NCI-H2081 treated with DMSO at 0.1 percent for 48 hours (cell line): ENCODE measurements at regions not wholly inside any gene's neighbourhood (a gene's known extent, or its start where the extent isn't known, plus 50 kb on each side); places are given as distances from the start of the nearest gene placed in this dataset.

Source experiments
- DNase-seq: peaks from one replicate; lab custom pipeline; 2025; lab: John Stamatoyannopoulos, UW

DNA sequence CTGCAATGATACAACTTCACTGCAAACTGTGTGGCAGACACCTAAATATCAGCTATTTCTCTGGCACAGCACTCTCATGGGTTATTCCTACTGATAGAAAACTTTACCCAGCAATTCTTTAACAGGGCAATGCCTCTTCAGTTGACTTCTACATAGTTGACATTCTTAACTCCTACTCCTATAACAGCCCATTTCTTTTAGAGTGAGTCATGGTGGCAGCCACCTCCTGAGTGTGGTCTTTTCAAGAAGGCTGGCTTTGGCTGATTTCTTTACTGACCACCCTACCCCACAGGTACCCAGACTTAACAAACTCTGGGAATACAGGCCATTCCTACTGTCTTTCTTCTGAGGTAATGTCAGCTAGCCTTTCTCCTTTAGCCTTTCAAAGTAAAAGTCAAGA, 805.8 kb upstream of the ADGRL2 start:
- no peak for DNase-seq

DNA sequence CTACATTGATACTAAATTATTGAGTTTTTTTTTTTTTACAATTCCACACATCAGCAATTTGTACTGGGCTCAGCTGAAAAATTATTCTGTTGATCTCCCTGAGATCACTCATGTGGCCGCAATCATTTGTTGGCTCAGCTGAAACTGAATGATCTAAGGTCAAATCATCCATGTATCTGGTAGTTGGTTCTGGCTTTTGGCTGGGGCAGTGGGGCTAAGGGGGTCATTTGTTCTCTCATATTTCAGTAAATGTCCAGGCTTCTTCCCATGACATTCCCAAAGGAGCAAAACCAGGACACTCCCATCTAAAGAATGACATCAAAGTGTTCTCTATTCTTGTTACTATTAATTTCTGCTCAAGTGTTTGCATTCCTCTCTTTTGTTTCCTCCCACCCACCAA, 806.7 kb upstream of the ADGRL2 start:
- DNase-seq = no peak

DNA sequence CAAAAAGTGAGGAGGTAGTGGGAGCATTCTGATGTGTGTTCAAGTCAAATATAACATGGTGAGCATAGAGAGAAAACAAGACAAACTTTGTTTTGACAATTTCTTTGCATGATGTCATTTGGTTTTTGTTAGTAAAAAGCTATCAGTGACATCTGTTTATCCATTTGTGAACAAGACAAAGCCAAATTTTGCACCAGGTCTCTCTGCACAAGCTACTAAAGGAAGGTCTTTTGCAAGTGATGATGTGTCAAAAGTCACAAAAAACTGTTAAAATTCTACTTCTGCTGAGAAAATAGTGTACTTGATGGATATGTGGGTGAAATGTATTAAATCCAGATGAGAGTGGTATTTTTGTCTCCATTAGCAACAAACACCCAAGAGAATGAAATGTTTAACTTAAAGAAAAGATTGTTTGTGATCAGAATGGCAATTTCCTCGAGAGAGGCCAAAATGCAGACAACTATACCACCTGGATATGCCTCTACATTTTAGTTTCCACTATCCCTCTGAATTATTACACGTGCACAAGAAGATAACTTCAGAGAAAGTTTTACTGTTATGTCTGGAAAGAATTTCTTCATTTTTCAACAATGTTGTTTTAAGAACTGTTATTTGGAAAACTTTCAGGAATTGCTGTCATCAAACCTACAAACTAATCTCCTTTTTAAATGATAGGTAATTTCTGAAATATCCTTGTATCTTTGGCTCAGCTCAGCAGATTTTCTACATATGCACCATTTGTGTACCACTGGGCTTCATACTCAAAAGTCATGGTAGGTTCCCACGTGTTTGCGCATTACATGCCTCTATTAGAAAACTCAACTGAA, 807.4 kb upstream of the ADGRL2 start:
- no peak for DNase-seq

DNA sequence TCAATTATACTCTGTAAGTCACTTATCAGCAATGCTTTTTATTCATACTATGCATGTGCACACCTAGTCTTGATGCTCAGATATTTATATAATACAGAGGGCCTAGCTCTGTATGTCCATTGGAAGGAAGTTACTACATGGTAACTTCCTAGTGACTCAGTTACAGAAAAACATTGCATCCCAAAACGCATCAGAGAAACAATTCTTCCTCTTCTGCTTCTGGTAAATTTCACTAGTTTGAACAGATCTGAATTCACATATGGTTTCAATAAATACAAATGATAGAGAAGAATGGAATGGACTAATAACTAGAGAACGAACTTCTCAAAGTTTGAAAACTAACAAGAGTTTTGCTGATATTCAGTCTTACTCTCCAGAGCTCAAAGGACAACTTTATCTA, 811.3 kb upstream of the ADGRL2 start:
- DNase-seq = no peak

DNA sequence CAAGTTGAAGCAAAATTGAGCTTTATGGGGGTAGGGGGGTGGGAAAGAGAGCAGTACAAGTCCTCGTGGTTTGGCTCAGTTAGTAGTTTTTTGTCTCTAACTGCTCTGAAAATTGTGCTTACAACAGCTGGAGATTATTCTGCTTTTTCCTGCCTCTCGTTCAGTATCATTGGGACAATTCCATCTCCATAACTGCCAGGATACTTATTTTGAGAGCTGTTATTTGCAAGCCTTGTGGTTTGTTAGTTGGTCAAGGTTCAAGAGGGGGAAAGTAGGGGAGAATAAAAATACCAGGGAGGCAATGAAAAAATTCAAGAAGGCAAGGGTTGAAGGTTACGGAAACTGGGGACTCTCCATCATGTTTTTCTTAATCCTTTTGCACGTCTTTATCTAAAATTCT, 811.8 kb upstream of the ADGRL2 start:
- no peak for DNase-seq

DNA sequence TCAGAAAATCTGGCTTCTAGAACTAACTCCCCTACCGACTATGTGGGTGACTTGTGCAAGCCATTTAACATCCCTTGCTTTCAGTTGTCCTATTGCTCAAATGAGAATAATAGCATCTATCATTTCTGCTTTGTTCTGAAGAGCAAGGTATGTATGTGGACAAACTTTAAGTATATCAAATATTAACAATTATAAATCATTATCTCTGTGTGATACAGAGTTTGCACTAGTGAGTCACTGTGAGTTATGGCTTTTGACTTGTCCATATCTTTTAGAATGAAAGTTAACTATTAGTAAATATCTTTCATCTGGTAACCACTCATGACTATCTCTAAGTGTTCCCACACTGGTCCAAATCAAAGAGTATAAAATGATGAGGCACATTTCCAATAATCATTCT, 812.9 kb upstream of the ADGRL2 start:
- no peak for DNase-seq

DNA sequence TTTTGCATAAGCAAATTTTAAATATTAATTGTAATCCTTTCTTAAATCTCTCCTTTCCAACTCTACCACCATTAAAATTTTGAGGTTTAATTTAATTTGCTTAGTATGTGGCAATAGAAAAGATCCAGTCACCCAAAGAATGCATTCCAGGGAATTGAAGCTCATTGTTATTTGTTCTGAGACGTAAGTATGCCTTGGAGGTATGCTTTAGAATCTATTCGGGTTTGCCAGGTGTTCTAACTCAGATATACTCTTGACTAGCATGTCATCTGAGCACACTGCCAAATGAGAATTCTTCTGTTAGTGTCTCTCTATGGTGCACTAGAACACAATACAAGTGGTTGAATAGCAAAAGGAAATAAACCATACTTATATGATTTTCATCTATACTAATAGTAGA, 813.6 kb upstream of the ADGRL2 start:
- DNase-seq = no peak

DNA sequence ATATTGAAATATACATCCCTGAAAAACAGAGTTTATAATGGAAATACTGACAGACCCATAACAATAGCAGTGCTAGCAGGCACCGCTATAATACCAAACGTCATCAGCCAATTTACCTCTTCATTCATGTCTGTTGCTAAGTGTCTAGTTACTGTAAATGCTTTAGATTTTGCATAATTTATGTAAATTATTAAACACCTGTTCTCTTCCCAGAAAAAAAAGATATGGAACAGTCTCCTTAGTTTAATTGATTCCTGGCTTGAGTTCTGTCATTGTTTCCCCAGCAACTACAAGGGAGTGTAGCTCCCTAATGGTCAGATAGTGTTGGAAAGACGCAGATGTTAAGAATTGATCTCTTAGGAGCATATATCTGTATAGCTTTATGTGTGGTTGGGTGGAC, 817.9 kb upstream of the ADGRL2 start:
- DNase-seq = no peak

DNA sequence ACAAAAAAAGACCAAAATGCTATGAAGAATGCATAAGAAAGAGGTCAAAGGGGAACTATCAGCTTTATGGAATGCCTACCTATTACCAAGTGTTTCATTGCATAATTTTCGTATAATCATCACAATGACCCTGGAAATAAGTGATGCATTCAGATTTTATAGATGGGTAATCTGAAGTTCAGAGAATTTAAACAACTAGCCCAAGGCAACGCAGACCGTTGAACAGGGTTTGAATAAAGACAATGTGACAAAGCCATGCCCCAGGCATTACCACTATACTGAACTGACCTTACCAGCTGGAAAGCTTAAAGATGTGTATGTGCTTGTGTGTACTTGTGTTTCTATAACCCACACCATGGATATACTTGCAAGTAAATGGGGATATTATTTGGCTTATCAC, 827.6 kb upstream of the ADGRL2 start:
- no peak for DNase-seq

DNA sequence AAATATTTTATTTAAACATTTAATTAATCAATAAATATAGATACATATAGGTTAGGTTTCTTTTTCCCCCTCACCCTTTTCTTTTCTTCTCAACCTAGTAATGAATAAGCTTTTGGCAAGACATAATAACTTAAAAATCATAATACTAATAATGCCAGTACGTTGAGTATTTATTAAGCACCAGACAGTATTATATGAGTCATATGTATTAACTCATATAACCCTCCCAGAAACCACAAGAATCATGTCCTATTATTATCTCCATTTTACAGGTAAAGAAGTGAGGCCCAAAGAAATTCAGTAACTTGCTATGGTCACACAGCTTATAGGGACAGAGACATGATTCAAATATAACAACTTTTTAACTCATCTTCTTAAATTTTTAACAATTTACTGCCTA, 834.5 kb upstream of the ADGRL2 start:
- DNase-seq = no peak

DNA sequence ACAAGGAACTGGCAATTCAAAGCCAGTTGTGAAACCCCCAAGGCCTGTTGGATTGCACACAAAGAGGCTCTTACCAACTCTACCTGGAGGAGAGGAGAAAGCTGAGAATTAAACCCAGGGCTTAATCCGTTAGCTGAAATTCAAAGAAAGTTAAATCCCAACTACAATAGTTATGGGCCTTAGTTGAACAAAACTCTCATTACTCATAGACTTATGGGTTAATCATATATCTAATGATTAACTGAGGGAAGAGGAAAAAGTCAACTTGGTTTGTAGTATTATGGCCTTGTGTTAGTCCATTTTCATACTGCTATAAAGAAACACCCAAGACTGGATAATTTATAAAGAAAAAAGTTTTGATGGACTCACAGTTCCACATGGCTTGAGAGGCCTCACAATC, 838.2 kb upstream of the ADGRL2 start:
- no peak for DNase-seq

DNA sequence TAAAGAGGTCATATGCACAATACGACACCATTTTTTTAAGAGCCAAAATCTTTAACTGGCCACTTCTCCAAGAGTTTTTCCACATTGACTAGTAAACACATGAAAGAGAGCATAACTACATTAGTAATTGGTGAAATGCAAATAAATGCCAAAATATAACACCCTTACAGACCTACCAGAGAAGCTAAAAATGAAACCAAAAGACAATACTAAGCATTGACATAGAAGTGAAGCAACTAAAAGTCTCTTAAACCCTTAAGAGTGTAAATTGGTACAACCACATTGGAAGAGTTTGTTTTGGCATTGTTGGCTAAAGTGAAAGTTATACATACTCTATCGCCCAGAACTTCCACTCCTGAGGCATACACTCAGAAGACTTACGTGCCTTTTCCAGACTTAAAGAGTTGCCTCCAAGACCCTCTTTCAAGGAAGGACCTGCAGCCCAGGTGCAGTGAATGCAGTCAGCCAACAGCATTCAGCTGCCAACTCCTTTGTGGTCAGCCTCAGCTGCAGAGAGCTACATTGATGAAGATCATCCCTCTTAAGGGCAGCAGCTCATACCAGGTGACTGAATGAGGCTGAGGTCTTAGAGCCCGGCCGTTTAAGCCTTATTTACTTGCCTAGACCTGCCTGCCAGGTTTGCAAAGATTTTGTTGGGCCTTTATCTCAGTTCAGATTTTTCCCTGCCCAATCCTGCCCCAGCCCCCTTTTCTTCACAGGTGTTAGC, 839.1 kb upstream of the ADGRL2 start:
- no peak for DNase-seq

DNA sequence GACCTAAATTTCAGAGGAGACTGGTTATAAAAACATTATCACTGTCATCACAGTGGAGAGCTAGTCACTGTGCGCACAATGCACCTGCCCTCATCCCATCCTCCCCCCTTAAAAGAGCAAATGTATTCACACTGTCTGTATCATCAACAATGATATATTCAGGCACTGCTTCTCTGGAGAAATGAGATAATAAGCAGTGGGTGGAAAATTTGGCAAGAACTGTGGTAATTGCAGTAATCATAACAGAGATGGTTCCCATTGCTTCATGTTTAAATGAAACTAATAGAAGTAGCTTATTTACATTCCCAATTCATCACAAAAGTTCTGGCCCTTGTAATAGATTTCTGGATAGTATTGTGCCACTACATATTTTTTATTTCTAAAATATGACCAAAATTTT, 867.4 kb upstream of the ADGRL2 start:
- no peak for DNase-seq

DNA sequence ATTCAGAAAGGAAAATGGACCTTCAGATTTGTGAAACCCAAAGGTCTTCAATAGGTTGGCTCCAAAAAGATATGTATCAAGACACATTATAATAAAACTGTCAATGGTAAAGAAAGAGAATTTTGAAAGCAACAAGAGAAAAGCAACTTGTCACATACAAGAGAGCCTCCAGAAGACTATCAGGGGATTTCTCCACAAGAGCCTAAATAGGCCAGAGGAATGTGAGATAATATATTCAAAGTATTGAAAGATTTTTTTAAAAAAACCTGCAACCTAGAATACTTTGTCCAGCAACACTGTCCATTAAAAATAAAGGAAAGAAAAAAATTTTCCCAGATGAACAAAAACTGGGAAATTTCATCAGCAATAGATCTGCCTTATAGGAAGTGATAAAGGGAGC, 869.6 kb upstream of the ADGRL2 start:
- no peak for DNase-seq

DNA sequence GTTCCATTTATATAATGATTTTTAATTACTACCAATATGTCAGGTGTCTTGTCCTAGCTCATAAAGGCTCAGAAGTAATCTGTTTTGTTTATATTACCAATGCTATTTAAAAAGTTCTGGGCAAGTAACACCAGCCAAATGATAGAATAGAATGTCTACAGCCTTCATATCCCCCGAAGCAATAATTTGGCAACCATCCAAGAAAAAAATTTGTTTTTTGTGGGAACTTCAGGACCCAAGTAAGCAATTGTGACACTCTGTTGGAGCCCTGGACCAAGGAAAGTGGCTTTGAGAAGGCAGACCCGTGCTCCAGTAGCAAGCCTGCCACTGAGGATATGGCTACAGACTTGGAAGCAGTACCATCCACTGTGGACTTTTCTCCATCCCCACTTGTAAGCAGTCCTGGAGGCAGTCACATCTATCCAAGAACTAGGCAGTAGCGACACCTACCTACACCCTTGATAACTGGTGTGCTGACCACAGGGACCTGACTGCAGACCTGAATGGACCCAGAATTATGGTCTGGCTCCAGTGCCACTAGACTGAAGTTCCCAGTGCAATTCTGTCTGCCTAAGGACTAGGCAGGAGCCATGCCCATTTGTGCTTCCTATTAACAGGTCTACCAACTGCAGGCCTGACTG, 870.7 kb upstream of the ADGRL2 start:
- DNase-seq = no peak

DNA sequence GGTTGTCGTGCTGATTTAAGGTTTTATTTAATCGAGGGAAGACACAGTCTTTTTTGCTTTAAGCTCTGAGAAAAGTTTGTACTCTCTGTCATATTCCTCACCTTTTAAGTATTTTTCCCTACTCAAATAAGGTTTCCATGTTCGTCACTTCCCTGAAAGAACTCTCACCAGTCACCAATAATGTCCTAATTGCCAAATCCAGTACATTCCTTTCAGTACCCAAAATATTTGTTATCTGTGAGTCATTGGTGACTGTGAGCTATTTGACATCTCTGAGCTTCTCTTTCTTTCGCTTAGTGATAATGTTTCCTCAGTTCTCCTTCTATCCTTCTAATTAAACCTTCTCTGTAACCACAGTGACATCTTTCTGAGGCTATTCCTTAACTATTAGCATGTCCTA, 874.2 kb upstream of the ADGRL2 start:
- DNase-seq = no peak

DNA sequence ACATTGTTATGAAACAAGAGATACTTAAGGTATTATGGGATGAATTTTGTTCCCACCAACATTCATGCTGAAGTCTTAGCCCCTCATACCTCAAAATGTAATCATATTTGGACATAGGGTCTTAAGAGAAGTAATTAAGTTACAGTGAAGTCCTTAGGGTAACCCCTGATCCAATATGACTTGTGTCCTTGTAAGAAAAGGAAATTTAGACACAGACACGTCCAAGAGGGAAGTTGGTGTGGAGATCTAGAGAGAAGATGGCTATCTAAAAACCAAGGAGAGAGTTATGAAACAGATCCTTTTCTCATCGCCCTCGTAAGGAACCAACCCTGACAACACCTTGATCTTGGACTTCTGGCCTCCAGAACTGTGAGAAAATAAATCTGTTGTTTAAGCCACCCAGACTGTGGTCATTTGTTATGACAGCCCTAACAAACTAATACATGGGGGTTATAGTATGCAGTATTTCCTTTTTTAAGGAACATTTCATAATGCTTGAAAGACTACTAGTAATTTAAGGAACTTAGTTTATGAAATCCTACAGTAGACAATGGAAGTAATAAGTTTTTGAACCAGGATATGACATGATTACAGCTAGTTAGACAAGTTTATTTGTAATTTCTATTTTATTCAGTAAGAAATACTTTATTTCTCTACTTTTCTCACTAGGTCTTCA, 875.5 kb upstream of the ADGRL2 start:
- DNase-seq = no peak

DNA sequence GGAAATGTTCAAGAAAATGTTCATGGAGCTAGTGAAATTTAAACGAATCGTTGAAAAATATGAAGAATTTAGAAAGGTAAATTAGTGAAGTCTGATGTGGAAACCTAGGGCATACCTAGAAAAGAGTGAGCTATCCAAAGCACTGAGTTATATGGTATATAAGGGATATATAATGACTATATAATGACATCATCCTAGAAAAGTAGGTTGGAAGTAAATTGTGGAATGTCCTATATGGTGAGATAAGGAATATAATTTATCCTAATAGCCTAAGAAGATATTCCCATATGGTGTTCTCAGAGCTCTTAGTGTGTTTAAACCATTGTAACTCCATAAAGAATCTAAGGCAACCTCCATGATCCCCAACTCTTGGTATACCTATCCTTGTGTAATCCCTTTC, 876.4 kb upstream of the ADGRL2 start:
- DNase-seq = no peak

DNA sequence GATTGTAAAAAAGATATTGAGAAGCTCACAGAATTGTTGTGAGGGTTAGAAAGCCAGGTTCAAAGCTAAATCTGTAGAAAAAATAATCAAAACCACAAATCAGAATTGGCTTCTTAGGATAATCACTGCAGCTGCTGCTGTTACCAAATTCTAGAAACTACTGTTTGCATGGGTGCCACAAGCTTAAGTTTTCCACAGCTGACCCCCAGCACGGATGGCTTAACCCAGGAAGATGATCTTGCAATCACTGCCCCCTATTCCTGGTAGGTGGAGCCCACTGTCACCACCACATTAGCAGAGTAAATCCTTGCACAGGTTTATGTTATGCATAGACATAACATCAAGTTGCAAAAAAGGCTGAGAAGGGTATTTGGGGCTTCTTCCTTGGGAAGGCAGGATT, 877.8 kb upstream of the ADGRL2 start:
- DNase-seq = no peak

DNA sequence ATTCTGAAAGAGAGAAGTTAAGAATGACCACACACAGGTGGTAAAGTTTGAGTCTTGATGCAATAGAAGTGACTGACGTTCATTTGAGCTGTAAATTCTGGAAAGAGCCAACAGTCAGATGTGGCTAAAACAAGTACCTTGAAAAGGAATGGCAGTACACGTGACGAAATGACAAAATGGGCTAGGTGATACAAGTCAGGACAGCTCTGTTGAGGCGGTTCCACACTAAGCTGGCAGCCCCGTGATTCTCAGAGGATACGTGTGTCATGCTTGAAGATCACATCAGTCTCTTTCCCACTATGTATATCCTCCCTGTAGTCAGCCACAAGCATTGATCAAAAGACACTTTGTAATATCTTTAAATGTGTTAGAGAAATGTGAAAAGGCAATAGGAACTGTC, 881.3 kb upstream of the ADGRL2 start:
- no peak for DNase-seq

DNA sequence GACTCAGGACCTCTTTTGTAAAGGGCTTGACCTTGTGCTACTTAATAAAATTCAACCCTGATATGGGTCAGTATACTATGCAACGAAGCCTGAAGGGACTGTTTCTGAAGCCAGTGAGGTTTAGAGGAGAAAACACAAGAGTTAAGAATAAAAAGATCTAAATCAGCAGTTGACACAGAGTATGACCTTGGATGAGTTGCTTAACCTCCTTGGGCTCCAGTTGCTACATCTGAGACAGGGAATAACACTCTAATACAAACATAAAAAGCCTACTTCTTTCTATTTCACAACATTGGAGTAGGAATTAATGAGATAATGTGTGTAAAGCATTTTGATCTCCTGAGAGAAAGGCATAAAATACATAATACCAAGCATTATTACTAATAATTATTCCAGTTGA, 882.4 kb upstream of the ADGRL2 start:
- DNase-seq = no peak

DNA sequence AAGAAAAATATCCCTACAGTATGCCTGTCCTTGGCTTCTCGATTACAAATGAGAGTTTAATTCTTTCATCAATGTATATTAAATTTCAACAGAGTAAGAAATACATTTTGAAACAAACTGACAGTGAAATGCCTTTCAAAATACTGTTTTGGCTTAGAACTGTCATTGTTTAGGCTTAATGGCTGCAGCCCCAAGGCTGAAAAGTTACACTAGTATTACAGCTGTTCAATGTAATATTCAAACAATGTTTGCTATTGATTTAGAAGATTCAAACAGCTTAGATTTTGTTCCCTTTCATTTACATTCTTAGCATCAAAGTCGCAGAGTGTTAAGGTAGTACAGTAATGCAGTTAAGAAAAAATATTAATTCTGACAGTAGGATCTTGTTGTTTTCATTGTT, 882.9 kb upstream of the ADGRL2 start:
- no peak for DNase-seq

DNA sequence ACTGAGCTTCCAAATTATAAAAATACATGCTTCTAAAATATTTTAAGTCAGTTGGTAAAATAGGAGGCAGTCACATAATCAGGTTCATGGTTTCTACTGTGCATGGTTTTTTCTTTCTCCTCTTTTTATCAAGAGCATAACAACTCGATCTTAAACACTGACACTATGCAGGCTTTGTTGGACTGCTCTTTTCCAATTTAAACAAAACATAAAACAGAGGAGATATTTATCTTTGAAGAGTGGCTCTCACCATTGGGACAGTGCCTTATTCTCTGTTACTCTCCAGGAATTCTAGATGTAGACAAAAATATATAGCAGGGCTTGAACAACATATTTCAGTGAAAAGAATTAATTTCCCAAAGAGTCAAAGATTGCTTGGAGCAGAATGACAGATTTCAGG, 883.5 kb upstream of the ADGRL2 start:
- DNase-seq = no peak
